ENCODE measurements at regions not wholly inside any gene's neighbourhood (a gene's known extent, or its start where the extent isn't known, plus 50 kb on each side); places are given as distances from the start of the nearest gene placed in this dataset.

DNA sequence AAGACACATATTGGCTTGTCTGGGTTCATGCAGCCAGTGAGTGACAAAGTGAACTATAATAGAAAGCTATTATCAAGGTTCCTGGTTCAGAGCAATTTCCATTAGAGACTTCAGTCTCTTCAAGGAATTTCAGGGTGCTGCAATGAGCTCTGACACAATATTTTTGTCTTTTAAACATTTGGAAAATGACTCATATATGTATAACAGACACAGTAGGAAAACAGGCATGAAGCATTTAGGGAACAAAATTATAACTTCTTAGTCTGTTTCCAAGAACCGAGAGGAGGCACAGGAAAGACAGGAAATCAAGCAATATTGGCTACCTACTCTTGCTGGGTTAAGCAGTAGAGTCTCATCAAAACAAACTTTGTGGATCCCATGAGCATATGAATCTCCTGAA, 170.4 kb downstream of the PTPRC start:
- Histone ChIP-seq H3K4me3 (ENCODE audit: low read length in 2 of 2) (no peak overlapping the region), H4K8ac (ENCODE audit: low read depth, low read length) (no peak overlapping the region), H3K4me2 (ENCODE audit: insufficient read depth, low read length, poor library complexity, severe bottlenecking) (no peak overlapping the region), H2BK120ac (ENCODE audit: low read depth, low read length) (no peak overlapping the region), H3K4ac (ENCODE audit: low read length) (no peak overlapping the region), H2BK5ac (ENCODE audit: low read length) (no peak overlapping the region), H2AFZ (ENCODE audit: low read length) (no peak overlapping the region), H4K91ac (ENCODE audit: low read depth, low read length, poor library complexity) (no peak overlapping the region), H2BK15ac (ENCODE audit: low read length) (no peak overlapping the region), H3K14ac (ENCODE audit: low read length) (no peak overlapping the region), H3K18ac (ENCODE audit: low read length) (no peak overlapping the region), H3K36me3 (replicated peaks in 1 of 2; ENCODE audit: control insufficient read depth in 2 of 2, insufficient read depth in 2 of 2, low read length in 2 of 2) (no peaks in the 10 kb centered on the region), H2BK12ac (ENCODE audit: low read length) (no peak overlapping the region), H3K27me3 (ENCODE audit: control insufficient read depth in 3 of 3, insufficient read depth in 3 of 3, low read depth in 1 of 3, low read length in 3 of 3) (no peaks in the 10 kb centered on the region), H3K79me1 (ENCODE audit: low read depth, low read length) (no peaks in the 10 kb centered on the region), H3K27ac (replicated peaks; ENCODE audit: low read length) (no peak overlapping the region), H2AK5ac (ENCODE audit: low read depth, low read length) (no peak overlapping the region), H3K4me1 (ENCODE audit: control insufficient read depth in 2 of 2, insufficient read depth in 1 of 2, low read depth in 1 of 2, low read length in 2 of 2) (peaks cover 0 to 3% of the 10 kb centered on the region in 2 donors), H3K9me3 (replicated peaks in 1 of 2; ENCODE audit: control insufficient read depth in 2 of 2, insufficient read depth in 1 of 2, low read depth in 1 of 2, low read length in 2 of 2) (peaks cover 0 to 14% of the 10 kb centered on the region in 2 donors), H3K9ac (ENCODE audit: low read depth, low read length, poor library complexity) (no peak overlapping the region), H3K23ac (ENCODE audit: low read depth, low read length, poor library complexity) (no peak overlapping the region)
- no peak for DNase-seq (ENCODE audit: low spot score)
- WGBS, 2 donors (ENCODE audit: extremely low coverage in 2 of 2, insufficient read length in 2 of 2, insufficient replicate concordance in 1 of 2), result no CpG with 5 or more reads among the region's 1 CpG

GRCh38 chr1:198811449-198811848, 172.6 kb downstream of the PTPRC start:
- no peak overlapping the region for H3K4me3 ChIP-seq (ENCODE audit: low read length in 2 of 2)
- DNase-seq (ENCODE audit: low spot score), result no peak
- H4K8ac ChIP-seq (ENCODE audit: low read depth, low read length), result no peak overlapping the region
- H3K9ac ChIP-seq (ENCODE audit: low read depth, low read length, poor library complexity), result no peak overlapping the region
- no peaks in the 10 kb centered on the region for H3K27me3 ChIP-seq (ENCODE audit: control insufficient read depth in 3 of 3, insufficient read depth in 3 of 3, low read depth in 1 of 3, low read length in 3 of 3)
- no peak overlapping the region for H2BK5ac ChIP-seq (ENCODE audit: low read length)
- no peak overlapping the region for H3K14ac ChIP-seq (ENCODE audit: low read length)
- peaks cover 0 to 3% of the 10 kb centered on the region in 2 donors for H3K4me1 ChIP-seq (ENCODE audit: control insufficient read depth in 2 of 2, insufficient read depth in 1 of 2, low read depth in 1 of 2, low read length in 2 of 2)
- H3K27ac ChIP-seq (replicated peaks; ENCODE audit: low read length), result no peak overlapping the region
- no peak overlapping the region for H3K18ac ChIP-seq (ENCODE audit: low read length)
- no peak overlapping the region for H2AFZ ChIP-seq (ENCODE audit: low read length)
- no peak overlapping the region for H2AK5ac ChIP-seq (ENCODE audit: low read depth, low read length)
- H3K4me2 ChIP-seq (ENCODE audit: insufficient read depth, low read length, poor library complexity, severe bottlenecking), result no peak overlapping the region
- H3K23ac ChIP-seq (ENCODE audit: low read depth, low read length, poor library complexity), result no peak overlapping the region
- H3K4ac ChIP-seq (ENCODE audit: low read length), result no peak overlapping the region
- H2BK120ac ChIP-seq (ENCODE audit: low read depth, low read length), result no peak overlapping the region
- no peak overlapping the region for H2BK15ac ChIP-seq (ENCODE audit: low read length)
- no CpG with 5 or more reads among the region's 3 CpGs for WGBS, 2 donors (ENCODE audit: extremely low coverage in 2 of 2, insufficient read length in 2 of 2, insufficient replicate concordance in 1 of 2)
- H2BK12ac ChIP-seq (ENCODE audit: low read length), result no peak overlapping the region
- H3K79me1 ChIP-seq (ENCODE audit: low read depth, low read length), result no peaks in the 10 kb centered on the region
- no peak overlapping the region for H4K91ac ChIP-seq (ENCODE audit: low read depth, low read length, poor library complexity)
- H3K9me3 ChIP-seq (replicated peaks in 1 of 2; ENCODE audit: control insufficient read depth in 2 of 2, insufficient read depth in 1 of 2, low read depth in 1 of 2, low read length in 2 of 2), result peaks cover 0 to 34% of the 10 kb centered on the region in 2 donors
- no peaks in the 10 kb centered on the region for H3K36me3 ChIP-seq (replicated peaks in 1 of 2; ENCODE audit: control insufficient read depth in 2 of 2, insufficient read depth in 2 of 2, low read length in 2 of 2)

DNA sequence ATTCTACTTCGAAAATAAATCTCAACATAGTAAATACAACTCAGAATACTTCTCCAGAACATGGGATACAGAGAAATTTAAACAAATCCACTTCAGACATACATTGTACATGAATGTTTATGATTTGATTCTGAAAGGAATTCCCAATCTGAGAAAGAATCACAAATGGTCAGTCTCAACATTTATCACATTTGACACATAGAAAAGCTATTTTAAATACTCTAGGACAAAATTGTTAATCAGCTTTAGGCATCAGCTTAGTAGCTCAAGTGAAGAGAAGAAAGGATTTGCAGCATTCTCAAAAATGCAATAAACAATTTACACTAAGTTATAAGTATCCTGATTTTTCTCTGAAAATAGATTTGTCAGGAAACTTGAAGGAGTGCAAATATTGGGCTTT, 184.8 kb downstream of the PTPRC start:
- Histone ChIP-seq H2AK5ac (ENCODE audit: low read depth, low read length) (no peak overlapping the region), H3K27ac (replicated peaks; ENCODE audit: low read length) (no peak overlapping the region), H2BK120ac (ENCODE audit: low read depth, low read length) (no peak overlapping the region), H3K4me1 (ENCODE audit: control insufficient read depth in 2 of 2, insufficient read depth in 1 of 2, low read depth in 1 of 2, low read length in 2 of 2) (no peaks in the 10 kb centered on the region), H3K9me3 (replicated peaks in 1 of 2; ENCODE audit: control insufficient read depth in 2 of 2, insufficient read depth in 1 of 2, low read depth in 1 of 2, low read length in 2 of 2) (peaks cover 0 to 3% of the 10 kb centered on the region in 2 donors), H3K23ac (ENCODE audit: low read depth, low read length, poor library complexity) (no peak overlapping the region), H3K14ac (ENCODE audit: low read length) (no peak overlapping the region), H3K27me3 (ENCODE audit: control insufficient read depth in 3 of 3, insufficient read depth in 3 of 3, low read depth in 1 of 3, low read length in 3 of 3) (no peaks in the 10 kb centered on the region), H4K91ac (ENCODE audit: low read depth, low read length, poor library complexity) (no peak overlapping the region), H3K79me1 (ENCODE audit: low read depth, low read length) (no peaks in the 10 kb centered on the region), H2BK5ac (ENCODE audit: low read length) (no peak overlapping the region), H2AFZ (ENCODE audit: low read length) (no peak overlapping the region), H3K18ac (ENCODE audit: low read length) (no peak overlapping the region), H3K4me2 (ENCODE audit: insufficient read depth, low read length, poor library complexity, severe bottlenecking) (no peak overlapping the region), H4K8ac (ENCODE audit: low read depth, low read length) (no peak overlapping the region), H3K4me3 (ENCODE audit: low read length in 2 of 2) (no peak overlapping the region), H3K4ac (ENCODE audit: low read length) (no peak overlapping the region), H2BK12ac (ENCODE audit: low read length) (no peak overlapping the region), H3K9ac (ENCODE audit: low read depth, low read length, poor library complexity) (no peak overlapping the region), H3K36me3 (replicated peaks in 1 of 2; ENCODE audit: control insufficient read depth in 2 of 2, insufficient read depth in 2 of 2, low read length in 2 of 2) (no peaks in the 10 kb centered on the region), H2BK15ac (ENCODE audit: low read length) (no peak overlapping the region)
- WGBS, 2 donors (ENCODE audit: extremely low coverage in 2 of 2, insufficient read length in 2 of 2, insufficient replicate concordance in 1 of 2), result no CpG with 5 or more reads among the region's 1 CpG
- DNase-seq (ENCODE audit: low spot score), result no peak

- peaks cover 0 to 3% of the 10 kb centered on the region in 2 donors for H3K9me3 ChIP-seq (replicated peaks in 1 of 2; ENCODE audit: control insufficient read depth in 2 of 2, insufficient read depth in 1 of 2, low read depth in 1 of 2, low read length in 2 of 2)
- no peak overlapping the region for H3K27ac ChIP-seq (replicated peaks; ENCODE audit: low read length)
- no peaks in the 10 kb centered on the region for H3K36me3 ChIP-seq (replicated peaks in 1 of 2; ENCODE audit: control insufficient read depth in 2 of 2, insufficient read depth in 2 of 2, low read length in 2 of 2)
- H2BK5ac ChIP-seq (ENCODE audit: low read length), result no peak overlapping the region
- no peak overlapping the region for H3K4me3 ChIP-seq (ENCODE audit: low read length in 2 of 2)
- H2BK120ac ChIP-seq (ENCODE audit: low read depth, low read length), result no peak overlapping the region
- H2AFZ ChIP-seq (ENCODE audit: low read length), result no peak overlapping the region
- H3K4me2 ChIP-seq (ENCODE audit: insufficient read depth, low read length, poor library complexity, severe bottlenecking), result no peak overlapping the region
- H3K27me3 ChIP-seq (ENCODE audit: control insufficient read depth in 3 of 3, insufficient read depth in 3 of 3, low read depth in 1 of 3, low read length in 3 of 3), result no peaks in the 10 kb centered on the region
- no peak overlapping the region for H3K18ac ChIP-seq (ENCODE audit: low read length)
- DNase-seq (ENCODE audit: low spot score), result no peak
- H2AK5ac ChIP-seq (ENCODE audit: low read depth, low read length), result no peak overlapping the region
- H2BK15ac ChIP-seq (ENCODE audit: low read length), result no peak overlapping the region
- no peak overlapping the region for H4K8ac ChIP-seq (ENCODE audit: low read depth, low read length)
- H4K91ac ChIP-seq (ENCODE audit: low read depth, low read length, poor library complexity), result no peak overlapping the region
- no peak overlapping the region for H2BK12ac ChIP-seq (ENCODE audit: low read length)
- no peak overlapping the region for H3K4ac ChIP-seq (ENCODE audit: low read length)
- H3K14ac ChIP-seq (ENCODE audit: low read length), result no peak overlapping the region
- H3K79me1 ChIP-seq (ENCODE audit: low read depth, low read length), result no peaks in the 10 kb centered on the region
- no peak overlapping the region for H3K23ac ChIP-seq (ENCODE audit: low read depth, low read length, poor library complexity)
- no peak overlapping the region for H3K9ac ChIP-seq (ENCODE audit: low read depth, low read length, poor library complexity)
- no CpG with 5 or more reads among the region's 1 CpG for WGBS, 2 donors (ENCODE audit: extremely low coverage in 2 of 2, insufficient read length in 2 of 2, insufficient replicate concordance in 1 of 2)
- no peaks in the 10 kb centered on the region for H3K4me1 ChIP-seq (ENCODE audit: control insufficient read depth in 2 of 2, insufficient read depth in 1 of 2, low read depth in 1 of 2, low read length in 2 of 2)
Observed at GRCh38 chr1:198825254-198825653, 186.4 kb downstream of the PTPRC start.
